Prostate gland (tissue), 2 donors: ENCODE measurements at regions not wholly inside any gene's neighbourhood (a gene's known extent, or its start where the extent isn't known, plus 50 kb on each side); places are given as distances from the start of the nearest gene placed in this dataset.
"Not testable (repeated sequence)": the region's sequence is repeated elsewhere in the genome, so short reads cannot be mapped to it uniquely, and the experiment has no call there.

ENCODE experiments used
- DNase-seq: peaks from one replicate; pipeline ENCODE4 v3.0.0-alpha.2; 2019; ENCODE audit warnings: low spot score
- H3K27ac ChIP-seq, 2 donors: fragments of 200-600 bp; sonication (generic); 2 replicates each; pipeline ENCODE4 v1.5.1; 2017 to 2019
- H3K27me3 ChIP-seq: fragments of 200-600 bp; sonication (generic); replicated peaks from 2 replicates; pipeline ENCODE4 v1.5.1; 2019; ENCODE audit not compliant: insufficient read depth
- H3K36me3 ChIP-seq, 2 donors: fragments of 200-600 bp; sonication (generic); 1 replicate in 1 of 2; 2 replicates in 1 of 2; pipeline versions ENCODE4 v1.5.1 to v1.8.1; 2017 to 2019
- H3K4me1 ChIP-seq: fragments of 200-600 bp; sonication (generic); replicated peaks from 2 replicates; pipeline ENCODE4 v1.5.1; 2019
- H3K4me3 ChIP-seq, 2 donors: fragments of 200-600 bp; sonication (generic); 2 replicates each; pipeline ENCODE4 v1.5.1; 2017 to 2019
- H3K9me3 ChIP-seq: fragments of 200-600 bp; sonication (generic); 2 replicates; pipeline ENCODE4 v1.5.1; 2017
- CTCF ChIP-seq, 4 experiments: fragments of 200-600 bp in 2 of 4; fragments of 450-650 bp in 2 of 4; sonication (generic) in 2 of 4; IDR thresholded peaks; 1 replicate in 3 of 4; 2 replicates in 1 of 4; pipeline ENCODE4 v1.5.1; 2016 to 2019; ENCODE audit warnings: antibody characterized with exemption in 4 of 4, mild to moderate bottlenecking in 2 of 4, moderate library complexity in 2 of 4
- POLR2A ChIP-seq: fragments of 450-650 bp; IDR thresholded peaks from one replicate; pipeline ENCODE4 v1.6.1; 2016; ENCODE audit warnings: antibody characterized with exemption, mild to moderate bottlenecking
- POLR2AphosphoS5 ChIP-seq: sonication (generic); formaldehyde crosslinking; IDR thresholded peaks from one replicate; pipeline ENCODE4 v1.6.1; 2017; ENCODE audit warnings: antibody characterized with exemption
- WGBS: methylation state at CpG from one replicate; pipeline ENCODE4 v1.1.5; 2018; 5-methylcytosine and 5-hydroxymethylcytosine counted together
- intact Hi-C: fragments of 100-400 bp; cut with DNase I; formaldehyde crosslinking; loops from one replicate; pipeline ENCODE4 v1.14.2; 2022

- Histone ChIP-seq H3K4me1 (no peaks in the 10 kb centered on the region), H3K4me3 (no peak overlapping the region), H3K27ac (no peak overlapping the region), H3K36me3 (no peaks in the 10 kb centered on the region), H3K27me3 (no peaks in the 10 kb centered on the region), H3K9me3 (no peaks in the 10 kb centered on the region)
- TF ChIP-seq POLR2AphosphoS5 (no peak), CTCF (IDR thresholded peaks at IDR 0.05) (no peak), POLR2A (no peak)
- WGBS, result 76% methylated on average over 7 of the region's 7 CpGs
- DNase-seq, result no peak
- intact Hi-C loops, result loop anchor here (5.0 kb wide), 1 partner anchor 34 kb away; no protein-coding TSS in a partner anchor
Observed at GRCh38 chr1:227411066-227411465, 92.8 kb upstream of the CDC42BPA start.

- DNase-seq, H3K9me3 ChIP-seq, H3K4me3 ChIP-seq, H3K27ac ChIP-seq, intact Hi-C loops, H3K4me1 ChIP-seq, H3K27me3 ChIP-seq, H3K36me3 ChIP-seq: not testable (repeated sequence)
Observed at GRCh38 chr1:227406332-227406731, 88.0 kb upstream of the CDC42BPA start.

GRCh38 chr1:227403535-227403934 lies 85.2 kb upstream of the CDC42BPA start:
- no peaks in the 10 kb centered on the region for H3K36me3 ChIP-seq
- no peaks in the 10 kb centered on the region for H3K9me3 ChIP-seq
- H3K4me1 ChIP-seq, result no peaks in the 10 kb centered on the region
- intact Hi-C loops, result no loop called here
- H3K27ac ChIP-seq, result no peak overlapping the region
- DNase-seq, result no peak
- H3K27me3 ChIP-seq, result no peaks in the 10 kb centered on the region
- no peak overlapping the region for H3K4me3 ChIP-seq
- 69% methylated on average over 5 of the region's 5 CpGs for WGBS
- TF ChIP-seq POLR2AphosphoS5 (no peak), CTCF (IDR thresholded peaks at IDR 0.05) (no peak), POLR2A (no peak)

GRCh38 chr1:227401562-227402342 lies 83.5 kb upstream of the CDC42BPA start:
- TF ChIP-seq CTCF (IDR thresholded peaks at IDR 0.05) (no peak), POLR2AphosphoS5 (no peak), POLR2A (no peak)
- Histone ChIP-seq H3K9me3 (no peaks in the 10 kb centered on the region), H3K27ac (no peak overlapping the region), H3K4me3 (no peak overlapping the region), H3K27me3 (no peaks in the 10 kb centered on the region), H3K36me3 (no peaks in the 10 kb centered on the region), H3K4me1 (no peaks in the 10 kb centered on the region)
- 94% methylated on average over 10 of the region's 10 CpGs for WGBS
- intact Hi-C loops, result no loop called here
- DNase-seq, result no peak

GRCh38 chr1:227399152-227399730 lies 80.9 kb upstream of the CDC42BPA start:
- intact Hi-C loops, result no loop called here
- H3K27ac ChIP-seq, result no peak overlapping the region

More at GRCh38 chr1:227399152-227399730, 80.9 kb upstream of the CDC42BPA start:
- H3K4me3 ChIP-seq, result no peak overlapping the region
- 75% methylated on average over 4 of the region's 4 CpGs for whole genome bisulfite sequencing
- TF ChIP-seq POLR2AphosphoS5 (no peak), CTCF (IDR thresholded peaks at IDR 0.05) (no peak), POLR2A (no peak)
- H3K9me3 ChIP-seq, result no peaks in the 10 kb centered on the region
- H3K36me3 ChIP-seq, result no peaks in the 10 kb centered on the region
- DNase-seq, result no peak
- H3K27me3 ChIP-seq, result no peaks in the 10 kb centered on the region
- no peaks in the 10 kb centered on the region for H3K4me1 ChIP-seq
